Keratinocyte (primary cell): ENCODE measurements at regions not wholly inside any gene's neighbourhood (a gene's known extent, or its start where the extent isn't known, plus 50 kb on each side); places are given as distances from the start of the nearest gene placed in this dataset.
"Not testable (repeated sequence)": the region's sequence is repeated elsewhere in the genome, so short reads cannot be mapped to it uniquely, and the experiment has no call there.

Experiments used
- DNase-seq: peaks from one replicate; pipeline ENCODE4 v3.0.0-alpha.2; 2011; ENCODE audit warnings: low read depth, missing footprints, low spot score
- FAIRE-seq: peaks from 2 replicates; lab custom pipeline; 2011; peaks lifted over from hg19 to GRCh38; lab: Jason Lieb, UNC
- H2AFZ ChIP-seq: 2 replicates; pipeline ENCODE4 v1.6.0; 2012; ENCODE audit warnings: low read length, control low read depth, inconsistent platforms; ENCODE audit not compliant: control insufficient read depth
- H3K27ac ChIP-seq: 2 replicates; pipeline ENCODE4 v1.5.1; 2011; ENCODE audit warnings: low read length; ENCODE audit not compliant: control insufficient read depth, insufficient read depth
- H3K27me3 ChIP-seq: 3 replicates; pipeline ENCODE4 v1.6.0; 2011; ENCODE audit warnings: low read length; ENCODE audit not compliant: control insufficient read depth, insufficient read depth; ENCODE audit errors: extremely low read depth
- H3K36me3 ChIP-seq, 2 experiments: 2 replicates in 1 of 2; 3 replicates in 1 of 2; pipeline ENCODE4 v1.5.1; 2011; ENCODE audit warnings: low read length in 2 of 2, mild to moderate bottlenecking in 1 of 2; ENCODE audit not compliant: control insufficient read depth in 2 of 2, insufficient read depth in 2 of 2; ENCODE audit errors: extremely low read depth in 1 of 2
- H3K4me1 ChIP-seq: 3 replicates; pipeline ENCODE4 v1.5.1; 2011; ENCODE audit warnings: low read length; ENCODE audit not compliant: control insufficient read depth, insufficient read depth; ENCODE audit errors: extremely low read depth
- H3K4me2 ChIP-seq: 3 replicates; pipeline ENCODE4 v1.6.0; 2011; ENCODE audit warnings: low read depth, low read length; ENCODE audit not compliant: control insufficient read depth, insufficient read depth; ENCODE audit errors: extremely low read depth
- H3K4me3 ChIP-seq, 3 experiments: fragments of 200-600 bp in 1 of 3; sonication (generic) in 1 of 3; 2 replicates in 2 of 3; 3 replicates in 1 of 3; pipeline ENCODE4 v1.5.1; 2011 to 2016; ENCODE audit warnings: low read length in 3 of 3, mild to moderate bottlenecking in 3 of 3, control low read depth in 2 of 3, inconsistent platforms in 1 of 3, low read depth in 1 of 3, mixed read lengths in 1 of 3, mixed run types in 1 of 3, moderate library complexity in 1 of 3; ENCODE audit not compliant: control insufficient read depth in 2 of 3, insufficient read depth in 2 of 3; ENCODE audit errors: extremely low read depth in 1 of 3
- H3K79me2 ChIP-seq: 2 replicates; pipeline ENCODE4 v1.6.0; 2012; ENCODE audit warnings: low read length; ENCODE audit not compliant: control insufficient read depth, insufficient read depth
- H3K9ac ChIP-seq: 3 replicates; pipeline ENCODE4 v1.6.0; 2011; ENCODE audit warnings: low read length; ENCODE audit not compliant: control insufficient read depth, insufficient read depth; ENCODE audit errors: extremely low read depth
- H3K9me1 ChIP-seq: 3 replicates; pipeline ENCODE4 v1.6.0; 2011; ENCODE audit warnings: low read length; ENCODE audit not compliant: control insufficient read depth, insufficient read depth; ENCODE audit errors: extremely low read depth
- H3K9me3 ChIP-seq: 2 replicates; pipeline ENCODE4 v1.5.1; 2012; ENCODE audit warnings: low read depth, low read length; ENCODE audit not compliant: control insufficient read depth
- H4K20me1 ChIP-seq: 3 replicates; pipeline ENCODE4 v1.6.0; 2011; ENCODE audit warnings: low read length; ENCODE audit not compliant: control insufficient read depth, insufficient read depth; ENCODE audit errors: extremely low read depth
- CTCF ChIP-seq, 3 experiments: IDR thresholded peaks in 1 of 3; conservative IDR thresholded peaks in 1 of 3; optimal IDR thresholded peaks in 1 of 3; 2 replicates in 2 of 3; 3 replicates in 1 of 3; pipeline versions ENCODE3 to v1.5.1; 2011; ENCODE audit warnings: low read length in 3 of 3, mild to moderate bottlenecking in 3 of 3, moderate library complexity in 2 of 3, control low read depth in 1 of 3, inconsistent platforms in 1 of 3; ENCODE audit not compliant: insufficient read depth in 2 of 3; ENCODE audit errors: extremely low read depth in 1 of 3
- EZH2 ChIP-seq: IDR thresholded peaks from one replicate; pipeline ENCODE4 v1.6.1; 2012; ENCODE audit warnings: inconsistent platforms, mild to moderate bottlenecking, low read length, moderate library complexity
- dilution Hi-C: fragments of 300-500 bp; cut with MboI; formaldehyde crosslinking; loops from one replicate; pipeline ENCODE4 v1.7.0; 2020; ENCODE audit warnings: low sequenced_read_pairs; ENCODE audit not compliant: extremely low pct_ligation_motif_present

- Histone ChIP-seq H3K36me3 (no peaks in the 10 kb centered on the region), H3K79me2 (no peaks in the 10 kb centered on the region), H3K4me1 (no peaks in the 10 kb centered on the region), H3K4me3 (no peak overlapping the region), H2AFZ (no peak overlapping the region), H3K4me2 (no peak overlapping the region), H3K27ac (no peak overlapping the region), H3K9ac (no peak overlapping the region), H3K9me1 (no peaks in the 10 kb centered on the region), H4K20me1 (no peaks in the 10 kb centered on the region), H3K27me3 (no peaks in the 10 kb centered on the region), H3K9me3 (no peaks in the 10 kb centered on the region)
- no peak for FAIRE-seq
- no peak for DNase-seq
- dilution Hi-C loops: no loop called here
- TF ChIP-seq CTCF (optimal IDR thresholded peaks at IDR 0.05 in 1 of 3, IDR thresholded peaks at IDR 0.05 in 1 of 3, conservative IDR thresholded peaks at IDR 0.05 in 1 of 3; ENCODE audit: extremely low read depth in 1 of 3, insufficient read depth in 2 of 3, low read length in 3 of 3) (no peak), EZH2 (no peak)
Observed at GRCh38 chr9:2395814-2396612, 225.6 kb upstream of the VLDLR start.

GRCh38 chr9:2396622-2397285 is 224.8 kb upstream of the VLDLR start:
- no peak overlapping the region for H2AFZ ChIP-seq
- H3K27me3 ChIP-seq: no peaks in the 10 kb centered on the region
- H3K27ac ChIP-seq: no peak overlapping the region
- H3K4me3 ChIP-seq: no peak overlapping the region
- H3K79me2 ChIP-seq: no peaks in the 10 kb centered on the region
- no peaks in the 10 kb centered on the region for H3K9me3 ChIP-seq
- H4K20me1 ChIP-seq: no peaks in the 10 kb centered on the region
- no peak for FAIRE-seq
- H3K9me1 ChIP-seq: no peaks in the 10 kb centered on the region
- H3K4me1 ChIP-seq: no peaks in the 10 kb centered on the region
- no peak overlapping the region for H3K9ac ChIP-seq
- dilution Hi-C loops: no loop called here
- DNase-seq: no peak
- no peak overlapping the region for H3K4me2 ChIP-seq
- TF ChIP-seq EZH2: no peak
- no peak for TF ChIP-seq CTCF (optimal IDR thresholded peaks at IDR 0.05 in 1 of 3, IDR thresholded peaks at IDR 0.05 in 1 of 3, conservative IDR thresholded peaks at IDR 0.05 in 1 of 3; ENCODE audit: extremely low read depth in 1 of 3, insufficient read depth in 2 of 3, low read length in 3 of 3)
- H3K36me3 ChIP-seq: no peaks in the 10 kb centered on the region

GRCh38 chr9:2397875-2398274 is 223.7 kb upstream of the VLDLR start:
- dilution Hi-C loops, H3K9me1 ChIP-seq, H3K4me1 ChIP-seq, DNase-seq, H4K20me1 ChIP-seq, H2AFZ ChIP-seq, H3K27me3 ChIP-seq, H3K79me2 ChIP-seq, H3K4me2 ChIP-seq, FAIRE-seq, H3K27ac ChIP-seq, H3K4me3 ChIP-seq, H3K9ac ChIP-seq, H3K36me3 ChIP-seq, H3K9me3 ChIP-seq: not testable (repeated sequence)
